B cell (primary cell): ENCODE measurements at regions not wholly inside any gene's neighbourhood (a gene's known extent, or its start where the extent isn't known, plus 50 kb on each side); places are given as distances from the start of the nearest gene placed in this dataset.

ENCODE experiments used
- CTCF ChIP-seq: fragments of 200-600 bp; IDR thresholded peaks from one replicate; pipeline ENCODE4 v1.8.0; 2022; ENCODE audit warnings: antibody characterized with exemption, mild to moderate bottlenecking
- EZH2 ChIP-seq: IDR thresholded peaks from 2 replicates; pipeline ENCODE4 v1.6.1; 2012; ENCODE audit warnings: borderline replicate concordance, low read depth, mild to moderate bottlenecking, moderate library complexity, low read length; ENCODE audit not compliant: insufficient read depth, poor library complexity, severe bottlenecking

DNA sequence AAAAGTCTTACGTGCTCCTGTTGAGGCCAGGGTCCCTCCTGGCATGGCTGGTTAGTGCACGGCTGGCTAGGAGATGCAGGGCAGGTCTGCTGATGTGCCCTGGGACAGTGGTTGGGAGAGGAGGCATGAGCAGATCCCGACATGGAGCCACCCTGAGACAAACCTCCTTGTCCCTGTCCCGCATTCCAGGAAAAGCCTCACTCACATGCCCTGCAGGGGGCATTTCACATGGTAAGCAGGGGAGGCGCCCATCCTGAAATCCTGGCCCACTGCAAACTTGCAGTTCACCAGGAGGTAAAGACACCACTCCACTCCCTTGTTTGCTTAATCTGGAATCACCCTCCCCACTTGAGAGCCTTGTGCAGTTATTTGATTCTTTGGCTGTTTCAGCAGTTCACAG lies 116.7 kb upstream of the SLC24A3 start:
- TF ChIP-seq CTCF (no peak), EZH2 (no peak)
